Brain microvascular endothelial cell (primary cell): ENCODE measurements at regions not wholly inside any gene's neighbourhood (a gene's known extent, or its start where the extent isn't known, plus 50 kb on each side); places are given as distances from the start of the nearest gene placed in this dataset.

Source experiments
- DNase-seq: peaks from one replicate; pipeline ENCODE4 v3.0.0-alpha.2; 2020
- H3K27ac ChIP-seq: fragments of 250-450 bp; sonication (Bioruptor Pico); 2 replicates; pipeline ENCODE4 v1.5.1; 2020; ENCODE audit warnings: mild to moderate bottlenecking, moderate library complexity
- H3K27me3 ChIP-seq: fragments of 250-450 bp; sonication (Bioruptor Pico); replicated peaks from 2 replicates; pipeline ENCODE4 v1.5.1; 2020; ENCODE audit warnings: mild to moderate bottlenecking
- H3K36me3 ChIP-seq: fragments of 250-450 bp; sonication (Bioruptor Pico); replicated peaks from 2 replicates; pipeline ENCODE4 v1.5.1; 2020; ENCODE audit warnings: mild to moderate bottlenecking
- H3K4me3 ChIP-seq: 2 replicates; pipeline ENCODE4 v1.5.1; 2011; ENCODE audit warnings: low read depth, mild to moderate bottlenecking, control low read depth, low read length, moderate library complexity
- CTCF ChIP-seq: IDR thresholded peaks from 2 replicates; pipeline ENCODE4 v1.5.1; 2011; ENCODE audit warnings: low read depth, mild to moderate bottlenecking, moderate library complexity, low read length, control low read depth, inconsistent platforms; ENCODE audit errors: missing control alignments
- in situ Hi-C: cut with HindIII; loops from 2 replicates; pipeline ENCODE4 v1.10.0; 2017; ENCODE audit warnings: low sequenced_read_pairs, low pct_ligation_motif_present

GRCh38 chr16:35447010-35447558, 1987.7 kb downstream of the TP53TG3F start:
- no peak for TF ChIP-seq CTCF
- no peaks in the 10 kb centered on the region for H3K36me3 ChIP-seq
- no peak overlapping the region for H3K4me3 ChIP-seq
- in situ Hi-C loops = no loop called here
- DNase-seq = no peak
- H3K27me3 ChIP-seq = no peaks in the 10 kb centered on the region
- H3K27ac ChIP-seq = no peak overlapping the region

GRCh38 chr16:35449663-35450062, 1990.3 kb downstream of the TP53TG3F start:
- DNase-seq = no peak
- no peak overlapping the region for H3K27ac ChIP-seq
- no peak for TF ChIP-seq CTCF
- H3K36me3 ChIP-seq = no peaks in the 10 kb centered on the region
- H3K27me3 ChIP-seq = no peaks in the 10 kb centered on the region
- no peak overlapping the region for H3K4me3 ChIP-seq
- in situ Hi-C loops = loop anchor here (25.0 kb wide), 1 partner anchor 138 kb away; no protein-coding TSS in a partner anchor

- Histone ChIP-seq H3K4me3 (no peak overlapping the region), H3K27ac (no peak overlapping the region), H3K27me3 (no peaks in the 10 kb centered on the region), H3K36me3 (no peaks in the 10 kb centered on the region)
- no peak for DNase-seq
- TF ChIP-seq CTCF = no peak
- in situ Hi-C loops = loop anchor here (25.0 kb wide), 1 partner anchor 137 kb away; no protein-coding TSS in a partner anchor
Measured at GRCh38 chr16:35450648-35451047, 1991.2 kb downstream of the TP53TG3F start.

- no peak for DNase-seq
- in situ Hi-C loops = loop anchor here (25.0 kb wide), 1 partner anchor 135 kb away; no protein-coding TSS in a partner anchor
Measured at GRCh38 chr16:35452471-35452870, 1993.1 kb downstream of the TP53TG3F start.

GRCh38 chr16:35463358-35463757, 2003.9 kb downstream of the TP53TG3F start:
- Histone ChIP-seq H3K27me3 (no peaks in the 10 kb centered on the region), H3K4me3 (no peak overlapping the region), H3K36me3 (no peaks in the 10 kb centered on the region), H3K27ac (no peak overlapping the region)
- no peak for TF ChIP-seq CTCF
- DNase-seq = no peak
- in situ Hi-C loops = loop anchor here (25.0 kb wide), 1 partner anchor 124 kb away; no protein-coding TSS in a partner anchor

More at GRCh38 chr16:35452471-35452870, 1993.1 kb downstream of the TP53TG3F start:
- no peak overlapping the region for H3K27ac ChIP-seq
- no peak overlapping the region for H3K4me3 ChIP-seq
- no peaks in the 10 kb centered on the region for H3K27me3 ChIP-seq
- H3K36me3 ChIP-seq = no peaks in the 10 kb centered on the region
- no peak for TF ChIP-seq CTCF

- H3K36me3 ChIP-seq = no peaks in the 10 kb centered on the region
- H3K4me3 ChIP-seq = no peak overlapping the region
- in situ Hi-C loops = no loop called here
- H3K27ac ChIP-seq = no peak overlapping the region
- DNase-seq = no peak
- H3K27me3 ChIP-seq = no peaks in the 10 kb centered on the region
- no peak for TF ChIP-seq CTCF
Measured at GRCh38 chr16:35480361-35480760, 2020.9 kb downstream of the TP53TG3F start.
